ENCODE measurements at regions not wholly inside any gene's neighbourhood (a gene's known extent, or its start where the extent isn't known, plus 50 kb on each side); places are given as distances from the start of the nearest gene placed in this dataset.

DNA sequence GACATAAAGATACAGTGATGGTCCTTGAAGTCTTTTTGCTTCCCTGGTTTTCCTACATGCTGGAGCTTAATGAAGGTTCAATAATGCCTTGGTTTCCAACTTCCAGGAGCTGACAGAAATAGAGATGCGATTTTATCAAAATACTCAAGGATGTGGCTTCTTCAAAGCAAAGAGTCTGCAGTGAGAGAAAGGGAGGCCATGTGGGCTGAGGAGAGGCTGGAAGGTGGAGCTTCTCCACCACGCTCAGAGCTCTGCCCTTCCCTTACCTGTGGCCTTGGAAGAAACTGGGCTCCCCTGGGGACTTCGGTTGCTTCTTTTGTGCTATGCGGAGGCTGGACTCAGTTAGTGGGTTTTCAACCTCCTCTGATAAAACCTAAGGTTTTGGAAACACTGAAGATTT, 175.0 kb upstream of the APCDD1 start:
- DNase-seq = no peak

GRCh38 chr18:10279905-10280644, 174.4 kb upstream of the APCDD1 start:
- no peak for DNase-seq

GRCh38 chr18:10284540-10285282, 169.7 kb upstream of the APCDD1 start:
- no peak for DNase-seq

- DNase-seq = no peak
Observed at GRCh38 chr18:10285283-10285640, 169.2 kb upstream of the APCDD1 start.

DNA sequence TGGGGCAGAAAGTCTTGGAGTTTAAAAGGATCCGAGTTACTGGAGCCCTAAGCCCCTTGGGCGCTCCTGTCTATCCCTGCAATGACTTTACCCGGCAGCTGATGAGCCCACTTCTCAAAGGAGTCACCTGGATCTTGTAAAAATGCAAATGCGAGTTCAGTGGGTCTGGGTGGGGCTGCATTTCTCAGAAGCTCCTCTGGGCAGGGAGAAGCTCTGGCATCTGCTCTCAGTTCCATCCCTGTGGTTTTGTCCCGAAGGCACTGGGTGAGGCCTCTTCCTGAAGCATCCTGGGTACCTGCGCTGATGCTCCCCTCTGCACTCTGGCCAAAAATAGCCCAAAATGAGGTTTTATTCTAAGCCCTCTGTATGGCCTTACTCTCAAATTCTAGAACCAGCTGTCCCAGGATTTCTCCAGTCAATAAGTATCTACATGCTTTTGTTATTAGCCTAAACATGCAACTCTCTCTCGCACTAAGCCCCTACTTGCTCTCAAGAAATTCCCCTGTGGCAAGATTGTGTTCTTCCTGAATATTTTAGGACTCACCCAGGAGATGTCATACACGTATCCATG, 167.8 kb upstream of the APCDD1 start:
- no peak for DNase-seq

DNA sequence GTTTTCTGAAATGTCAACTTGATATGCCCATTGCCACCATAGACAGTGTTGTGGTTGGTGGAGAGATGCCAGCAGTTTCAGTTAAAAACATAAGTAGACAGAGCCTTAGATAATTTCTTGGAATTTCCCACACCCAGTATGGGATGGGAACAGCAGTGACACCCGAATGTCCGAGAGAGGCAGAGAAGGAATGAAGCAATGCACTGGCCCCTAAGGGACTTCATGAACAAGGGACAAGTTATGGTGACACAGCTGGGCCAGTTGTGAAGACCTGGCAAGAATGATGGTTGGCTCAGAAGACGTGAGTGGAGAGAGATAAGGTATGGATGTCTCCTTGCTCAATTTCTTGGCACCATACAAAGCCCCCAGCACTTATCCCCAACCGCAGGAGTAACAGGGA, 165.2 kb upstream of the APCDD1 start:
- DNase-seq = no peak

- DNase-seq = no peak
Observed at GRCh38 chr18:10289951-10290637, 164.3 kb upstream of the APCDD1 start.

GRCh38 chr18:10290638-10291235, 163.7 kb upstream of the APCDD1 start:
- no peak for DNase-seq

- no peak for DNase-seq
Observed at GRCh38 chr18:10291568-10291981, 162.9 kb upstream of the APCDD1 start.

DNA sequence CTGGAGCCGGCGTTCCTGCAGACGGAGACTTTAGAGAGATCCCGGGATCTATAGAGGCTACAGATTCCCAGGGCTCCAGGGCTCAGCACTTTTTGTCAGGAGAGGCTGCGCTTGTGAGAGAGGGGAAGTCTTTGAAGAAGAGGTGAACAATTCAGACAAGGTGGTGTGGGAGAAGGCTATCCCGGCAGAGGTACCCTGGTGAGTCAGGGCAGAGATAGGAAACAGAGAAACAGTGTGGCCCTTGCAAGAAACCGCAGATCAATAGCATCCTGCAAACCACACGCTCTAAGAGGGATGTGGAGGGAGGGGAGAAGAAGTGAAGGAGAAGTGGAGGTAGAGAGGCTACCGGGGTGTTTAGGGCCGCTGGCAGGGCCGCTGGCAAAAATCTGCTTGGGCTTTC, 160.5 kb upstream of the APCDD1 start:
- no peak for DNase-seq

- no peak for DNase-seq
Observed at GRCh38 chr18:10295751-10296150, 158.7 kb upstream of the APCDD1 start.

DNA sequence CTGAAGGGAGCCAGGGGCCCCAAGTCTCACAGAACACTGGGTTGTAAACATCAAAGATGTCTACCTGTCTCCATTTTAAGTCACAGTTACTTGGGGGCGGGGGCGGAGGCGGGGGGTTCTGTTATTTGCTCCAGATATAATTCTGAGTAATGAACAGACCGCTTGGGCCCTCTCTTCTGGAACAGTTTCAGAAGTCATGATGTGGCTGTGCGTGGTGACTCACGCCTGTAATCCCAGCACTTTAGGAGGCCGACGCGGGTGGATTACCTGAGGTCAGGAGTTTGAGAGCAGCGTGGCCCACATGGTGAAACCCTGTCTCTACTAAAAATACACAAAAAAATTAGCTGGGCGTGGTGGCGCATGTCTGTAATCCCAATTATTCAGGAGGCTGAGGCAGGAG, 157.9 kb upstream of the APCDD1 start:
- no peak for DNase-seq

- DNase-seq = no peak
Observed at GRCh38 chr18:10297086-10297485, 157.3 kb upstream of the APCDD1 start.

- no peak for DNase-seq
Observed at GRCh38 chr18:10298346-10298745, 156.1 kb upstream of the APCDD1 start.

DNA sequence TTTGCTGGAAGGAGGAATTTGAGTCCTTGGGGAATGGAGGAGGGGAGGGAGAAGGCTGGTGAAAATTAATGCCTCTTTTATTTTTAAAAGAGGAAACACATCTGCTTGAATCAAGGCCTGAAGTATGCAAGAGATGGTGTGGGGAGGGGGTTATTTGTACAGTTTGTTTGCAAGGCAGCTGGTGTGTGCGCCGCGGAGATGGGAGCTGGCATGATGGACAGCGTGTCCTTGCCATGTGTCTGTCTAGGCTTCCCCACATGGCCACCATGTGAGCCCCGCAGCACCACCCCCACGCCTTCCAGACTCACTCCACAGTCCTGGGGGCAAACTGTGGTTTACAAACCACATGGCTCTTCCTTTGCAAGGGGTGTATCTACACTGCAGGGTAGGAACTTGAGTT, 154.8 kb upstream of the APCDD1 start:
- no peak for DNase-seq

DNA sequence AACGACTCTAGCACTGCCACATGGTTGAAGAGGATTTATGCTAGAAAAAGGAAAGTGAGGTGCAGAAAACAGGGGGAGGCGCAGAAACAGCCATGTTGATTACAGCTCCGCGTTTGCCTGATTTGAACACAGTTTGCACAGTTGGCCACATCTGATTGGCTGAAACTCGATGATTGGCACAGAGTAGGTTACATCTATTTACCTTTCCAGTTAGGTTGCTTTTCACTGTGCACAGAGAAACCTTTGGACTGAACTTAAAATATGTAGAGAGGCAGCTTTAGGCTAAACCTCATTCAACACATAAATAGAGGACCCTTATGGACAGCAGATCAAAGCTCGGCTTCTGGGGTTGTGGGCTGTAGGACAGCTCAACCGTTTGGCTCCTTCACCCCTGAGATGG, 153.7 kb upstream of the APCDD1 start:
- no peak for DNase-seq

DNA sequence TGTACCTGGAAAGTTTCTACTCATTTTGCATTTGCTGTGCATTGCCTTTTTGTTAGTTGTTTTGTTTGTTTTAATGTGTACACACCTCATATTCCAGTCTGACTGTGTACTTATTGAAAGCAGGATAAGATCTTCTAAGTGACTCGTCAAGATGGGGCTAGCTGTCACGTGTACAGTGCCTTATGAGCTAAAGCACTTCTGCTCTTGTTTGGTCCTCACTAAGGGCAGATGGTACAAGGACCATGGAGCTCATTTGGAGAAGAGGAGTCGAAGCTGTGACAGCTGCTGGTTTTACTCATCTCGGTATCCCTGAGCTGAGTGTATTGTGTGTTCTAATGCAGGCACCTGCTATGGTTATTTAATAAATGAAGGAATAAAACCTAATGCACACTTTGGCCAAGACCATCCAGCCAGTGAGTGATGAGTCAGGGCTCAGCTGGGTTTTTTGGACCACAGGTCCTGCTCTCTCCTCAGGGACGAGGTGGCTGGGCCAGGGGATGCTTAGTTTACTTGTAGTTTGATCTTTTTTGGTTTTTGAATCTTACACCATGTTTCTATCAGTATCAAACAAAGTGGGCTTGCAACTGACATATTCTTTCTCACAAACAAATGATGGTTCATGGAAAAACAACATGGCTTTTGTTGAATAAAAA, 152.5 kb upstream of the APCDD1 start:
- DNase-seq = no peak

GRCh38 chr18:10303171-10303570, 151.3 kb upstream of the APCDD1 start:
- DNase-seq = no peak

GRCh38 chr18:10304853-10305252, 149.6 kb upstream of the APCDD1 start:
- no peak for DNase-seq

GRCh38 chr18:10306779-10307178, 147.7 kb upstream of the APCDD1 start:
- no peak for DNase-seq

DNA sequence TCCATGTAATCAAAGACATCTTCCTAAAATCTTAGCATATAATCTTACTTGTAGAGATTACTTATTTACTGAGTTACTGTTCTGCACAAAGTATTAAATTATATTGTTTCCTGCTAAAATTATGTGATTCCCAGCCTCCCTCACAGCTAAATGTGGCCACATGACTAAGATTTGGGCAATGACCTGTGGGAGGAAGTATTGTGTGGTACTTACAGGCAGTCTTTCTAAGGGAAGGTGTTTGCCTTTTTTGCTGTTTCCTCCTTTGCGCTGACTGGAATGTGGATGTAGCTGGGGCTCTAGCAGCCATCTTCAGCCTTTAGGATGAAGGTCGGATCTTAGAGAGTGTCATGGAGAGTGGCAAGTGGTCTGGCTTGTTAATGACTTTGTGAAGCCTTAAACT, 146.3 kb upstream of the APCDD1 start:
- no peak for DNase-seq

DNA sequence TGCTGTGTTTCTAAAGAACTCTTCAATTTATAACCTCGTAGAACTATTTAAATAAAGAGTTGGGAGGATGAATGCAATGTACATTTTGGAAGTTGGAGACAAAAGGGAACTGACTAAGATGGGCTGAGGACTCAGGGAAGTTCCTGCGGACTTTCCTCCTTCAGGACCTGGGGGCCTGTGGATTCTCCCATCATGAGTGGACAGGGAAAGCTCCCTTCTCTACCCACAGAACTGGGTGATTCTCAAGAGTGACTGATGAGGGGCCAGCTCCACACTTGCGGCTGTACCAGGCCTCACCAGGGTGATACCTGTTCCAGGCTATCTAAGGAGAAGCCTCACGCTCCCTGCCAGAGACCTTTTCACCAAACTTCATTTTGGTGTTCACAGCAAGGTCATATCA, 143.8 kb upstream of the APCDD1 start:
- DNase-seq = no peak
